D721Med (cell line): ENCODE measurements at regions not wholly inside any gene's neighbourhood (a gene's known extent, or its start where the extent isn't known, plus 50 kb on each side); places are given as distances from the start of the nearest gene placed in this dataset.

Experiments
- DNase-seq: peaks from one replicate; pipeline ENCODE4 v3.0.0; 2011; ENCODE audit warnings: low spot score; ENCODE audit not compliant: insufficient read length
- FAIRE-seq: peaks from 2 replicates; lab custom pipeline; 2011; peaks lifted over from hg19 to GRCh38; lab: Jason Lieb, UNC
- CTCF ChIP-seq: IDR thresholded peaks from 2 replicates; pipeline ENCODE4 v1.5.1; 2012; ENCODE audit warnings: mild to moderate bottlenecking, control low read depth; ENCODE audit not compliant: insufficient read depth; ENCODE audit errors: missing control alignments

GRCh38 chr11:95339086-95339901, 108.3 kb upstream of the SESN3 start:
- no peak for TF ChIP-seq CTCF
- peak; percentile 11 for FAIRE-seq
- no peak for DNase-seq

GRCh38 chr11:95338430-95338991, 107.5 kb upstream of the SESN3 start:
- no peak for DNase-seq
- FAIRE-seq = no peak
- TF ChIP-seq CTCF = no peak

GRCh38 chr11:95337972-95338429, 107.0 kb upstream of the SESN3 start:
- DNase-seq = no peak
- TF ChIP-seq CTCF = no peak
- FAIRE-seq = no peak

- TF ChIP-seq CTCF = no peak
- FAIRE-seq (peak; percentile 92), DNase-seq (no peak)
These were observed 106.4 kb upstream of the SESN3 start for GRCh38 chr11:95337175-95337957.

GRCh38 chr11:95335989-95336388, 105.0 kb upstream of the SESN3 start:
- FAIRE-seq (no peak), DNase-seq (no peak)
- no peak for TF ChIP-seq CTCF

- FAIRE-seq = no peak
- TF ChIP-seq CTCF = no peak
These were observed 100.2 kb upstream of the SESN3 start for GRCh38 chr11:95331161-95331560.

More at GRCh38 chr11:95331161-95331560, 100.2 kb upstream of the SESN3 start:
- no peak for DNase-seq
